HEK293 (cell line): ENCODE measurements at regions not wholly inside any gene's neighbourhood (a gene's known extent, or its start where the extent isn't known, plus 50 kb on each side); places are given as distances from the start of the nearest gene placed in this dataset.

Source experiments
- KLF9 ChIP-seq: fragments of 450-650 bp; formaldehyde crosslinking; IDR thresholded peaks from 2 replicates; pipeline ENCODE4 v1.5.1; 2016; ENCODE audit warnings: missing biosample characterization, missing genetic modification characterization, low read depth
- YY1 ChIP-seq: fragments of 450-650 bp; formaldehyde crosslinking; IDR thresholded peaks from 2 replicates; pipeline ENCODE4 v1.5.1; 2018; ENCODE audit warnings: missing biosample characterization, missing genetic modification characterization
- ZFP37 ChIP-seq: fragments of 450-650 bp; formaldehyde crosslinking; IDR thresholded peaks from 2 replicates; pipeline ENCODE4 v1.5.1; 2016; ENCODE audit warnings: missing biosample characterization, missing genetic modification characterization
- ZIC2 ChIP-seq: fragments of 450-650 bp; formaldehyde crosslinking; IDR thresholded peaks from 2 replicates; pipeline ENCODE4 v1.5.1; 2016; ENCODE audit warnings: missing biosample characterization, missing genetic modification characterization
- ZNF114 ChIP-seq: fragments of 450-650 bp; formaldehyde crosslinking; IDR thresholded peaks from 2 replicates; pipeline ENCODE4 v1.5.0; 2017; ENCODE audit warnings: missing biosample characterization, missing genetic modification characterization
- ZNF140 ChIP-seq: fragments of 450-650 bp; formaldehyde crosslinking; IDR thresholded peaks from 2 replicates; pipeline ENCODE4 v1.5.1; 2016; ENCODE audit warnings: missing biosample characterization, missing genetic modification characterization
- ZNF221 ChIP-seq: fragments of 450-650 bp; formaldehyde crosslinking; IDR thresholded peaks from 2 replicates; pipeline ENCODE4 v1.5.1; 2017; ENCODE audit warnings: missing biosample characterization, missing genetic modification characterization, borderline replicate concordance
- ZNF701 ChIP-seq: fragments of 450-650 bp; formaldehyde crosslinking; IDR thresholded peaks from 2 replicates; pipeline ENCODE4 v1.5.1; 2016; ENCODE audit warnings: missing biosample characterization, missing genetic modification characterization
- ZNF76 ChIP-seq: fragments of 450-650 bp; formaldehyde crosslinking; IDR thresholded peaks from 2 replicates; pipeline ENCODE4; 2016; ENCODE audit warnings: low read depth, missing biosample characterization, missing genetic modification characterization, borderline replicate concordance
- TF ChIP-seq, protein P1 (sequence below): fragments of 450-650 bp; formaldehyde crosslinking; IDR thresholded peaks from 2 replicates; pipeline ENCODE4 v1.5.1; 2016; ENCODE audit warnings: missing biosample characterization, missing genetic modification characterization
- TF ChIP-seq, protein P2 (sequence below): sonication (generic); formaldehyde crosslinking; IDR thresholded peaks from 2 replicates; pipeline ENCODE4 v1.8.1; 2022; ENCODE audit warnings: mild to moderate bottlenecking, moderate library complexity, missing genetic modification reagents
- TF ChIP-seq, protein P3 (sequence below): fragments of 450-650 bp; formaldehyde crosslinking; IDR thresholded peaks from 2 replicates; pipeline ENCODE4 v1.5.1; 2016; ENCODE audit warnings: missing biosample characterization, missing genetic modification characterization, borderline replicate concordance
- TF ChIP-seq, protein P4 (sequence below): fragments of 450-650 bp; formaldehyde crosslinking; IDR thresholded peaks from 2 replicates; pipeline ENCODE4 v1.5.1; 2016; ENCODE audit warnings: missing biosample characterization, missing genetic modification characterization

DNA sequence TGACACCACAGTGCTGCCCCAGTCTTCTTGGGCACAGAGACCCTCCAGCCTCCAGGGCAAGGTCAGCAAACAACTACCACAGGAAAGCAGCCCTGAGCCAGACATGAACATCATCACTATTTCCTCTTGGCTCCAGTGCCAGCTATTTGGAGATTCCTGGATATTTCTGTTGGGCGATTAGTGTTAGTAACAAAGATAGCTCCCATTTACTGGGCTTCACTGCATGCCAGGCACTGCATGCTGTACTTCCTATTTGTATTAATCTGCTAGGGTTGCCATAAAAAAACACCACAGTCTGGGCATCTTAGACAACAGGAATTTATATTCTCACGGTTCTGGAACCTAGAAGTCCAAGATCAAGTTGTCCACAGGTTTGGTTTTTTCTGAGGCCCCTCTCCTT is 255.1 kb upstream of the STT3B start:
- TF ChIP-seq, protein P1, sequence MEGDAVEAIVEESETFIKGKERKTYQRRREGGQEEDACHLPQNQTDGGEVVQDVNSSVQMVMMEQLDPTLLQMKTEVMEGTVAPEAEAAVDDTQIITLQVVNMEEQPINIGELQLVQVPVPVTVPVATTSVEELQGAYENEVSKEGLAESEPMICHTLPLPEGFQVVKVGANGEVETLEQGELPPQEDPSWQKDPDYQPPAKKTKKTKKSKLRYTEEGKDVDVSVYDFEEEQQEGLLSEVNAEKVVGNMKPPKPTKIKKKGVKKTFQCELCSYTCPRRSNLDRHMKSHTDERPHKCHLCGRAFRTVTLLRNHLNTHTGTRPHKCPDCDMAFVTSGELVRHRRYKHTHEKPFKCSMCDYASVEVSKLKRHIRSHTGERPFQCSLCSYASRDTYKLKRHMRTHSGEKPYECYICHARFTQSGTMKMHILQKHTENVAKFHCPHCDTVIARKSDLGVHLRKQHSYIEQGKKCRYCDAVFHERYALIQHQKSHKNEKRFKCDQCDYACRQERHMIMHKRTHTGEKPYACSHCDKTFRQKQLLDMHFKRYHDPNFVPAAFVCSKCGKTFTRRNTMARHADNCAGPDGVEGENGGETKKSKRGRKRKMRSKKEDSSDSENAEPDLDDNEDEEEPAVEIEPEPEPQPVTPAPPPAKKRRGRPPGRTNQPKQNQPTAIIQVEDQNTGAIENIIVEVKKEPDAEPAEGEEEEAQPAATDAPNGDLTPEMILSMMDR = no peak
- TF ChIP-seq ZNF114 (tag by site-specific recombination) (no peak), KLF9 (tag by site-specific recombination) (no peak), ZNF701 (tag by site-specific recombination) (no peak), ZNF140 (no peak), ZIC2 (tag by site-specific recombination) (no peak), ZNF76 (tag by site-specific recombination) (no peak), ZNF221 (tag by site-specific recombination) (no peak), YY1 (no peak), ZFP37 (no peak)
- TF ChIP-seq, protein P2, sequence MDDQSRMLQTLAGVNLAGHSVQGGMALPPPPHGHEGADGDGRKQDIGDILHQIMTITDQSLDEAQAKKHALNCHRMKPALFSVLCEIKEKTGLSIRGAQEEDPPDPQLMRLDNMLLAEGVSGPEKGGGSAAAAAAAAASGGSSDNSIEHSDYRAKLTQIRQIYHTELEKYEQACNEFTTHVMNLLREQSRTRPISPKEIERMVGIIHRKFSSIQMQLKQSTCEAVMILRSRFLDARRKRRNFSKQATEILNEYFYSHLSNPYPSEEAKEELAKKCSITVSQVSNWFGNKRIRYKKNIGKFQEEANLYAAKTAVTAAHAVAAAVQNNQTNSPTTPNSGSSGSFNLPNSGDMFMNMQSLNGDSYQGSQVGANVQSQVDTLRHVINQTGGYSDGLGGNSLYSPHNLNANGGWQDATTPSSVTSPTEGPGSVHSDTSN = no peak
- TF ChIP-seq, protein P3, sequence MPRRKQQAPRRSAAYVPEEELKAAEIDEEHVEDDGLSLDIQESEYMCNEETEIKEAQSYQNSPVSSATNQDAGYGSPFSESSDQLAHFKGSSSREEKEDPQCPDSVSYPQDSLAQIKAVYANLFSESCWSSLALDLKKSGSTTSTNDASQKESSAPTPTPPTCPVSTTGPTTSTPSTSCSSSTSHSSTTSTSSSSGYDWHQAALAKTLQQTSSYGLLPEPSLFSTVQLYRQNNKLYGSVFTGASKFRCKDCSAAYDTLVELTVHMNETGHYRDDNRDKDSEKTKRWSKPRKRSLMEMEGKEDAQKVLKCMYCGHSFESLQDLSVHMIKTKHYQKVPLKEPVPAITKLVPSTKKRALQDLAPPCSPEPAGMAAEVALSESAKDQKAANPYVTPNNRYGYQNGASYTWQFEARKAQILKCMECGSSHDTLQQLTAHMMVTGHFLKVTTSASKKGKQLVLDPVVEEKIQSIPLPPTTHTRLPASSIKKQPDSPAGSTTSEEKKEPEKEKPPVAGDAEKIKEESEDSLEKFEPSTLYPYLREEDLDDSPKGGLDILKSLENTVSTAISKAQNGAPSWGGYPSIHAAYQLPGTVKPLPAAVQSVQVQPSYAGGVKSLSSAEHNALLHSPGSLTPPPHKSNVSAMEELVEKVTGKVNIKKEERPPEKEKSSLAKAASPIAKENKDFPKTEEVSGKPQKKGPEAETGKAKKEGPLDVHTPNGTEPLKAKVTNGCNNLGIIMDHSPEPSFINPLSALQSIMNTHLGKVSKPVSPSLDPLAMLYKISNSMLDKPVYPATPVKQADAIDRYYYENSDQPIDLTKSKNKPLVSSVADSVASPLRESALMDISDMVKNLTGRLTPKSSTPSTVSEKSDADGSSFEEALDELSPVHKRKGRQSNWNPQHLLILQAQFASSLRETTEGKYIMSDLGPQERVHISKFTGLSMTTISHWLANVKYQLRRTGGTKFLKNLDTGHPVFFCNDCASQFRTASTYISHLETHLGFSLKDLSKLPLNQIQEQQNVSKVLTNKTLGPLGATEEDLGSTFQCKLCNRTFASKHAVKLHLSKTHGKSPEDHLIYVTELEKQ (tag by site-specific recombination) = no peak
- TF ChIP-seq, protein P4, sequence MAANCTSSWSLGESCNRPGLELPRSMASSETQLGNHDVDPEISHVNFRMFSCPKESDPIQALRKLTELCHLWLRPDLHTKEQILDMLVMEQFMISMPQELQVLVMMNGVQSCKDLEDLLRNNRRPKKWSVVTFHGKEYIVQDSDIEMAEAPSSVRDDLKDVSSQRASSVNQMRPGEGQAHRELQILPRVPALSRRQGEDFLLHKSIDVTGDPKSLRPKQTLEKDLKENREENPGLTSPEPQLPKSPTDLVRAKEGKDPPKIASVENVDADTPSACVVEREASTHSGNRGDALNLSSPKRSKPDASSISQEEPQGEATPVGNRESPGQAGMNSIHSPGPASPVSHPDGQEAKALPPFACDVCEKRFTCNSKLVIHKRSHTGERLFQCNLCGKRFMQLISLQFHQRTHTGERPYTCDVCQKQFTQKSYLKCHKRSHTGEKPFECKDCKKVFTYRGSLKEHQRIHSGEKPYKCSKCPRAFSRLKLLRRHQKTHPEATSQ = no peak
